ENCODE measurements at regions not wholly inside any gene's neighbourhood (a gene's known extent, or its start where the extent isn't known, plus 50 kb on each side); places are given as distances from the start of the nearest gene placed in this dataset.

DNA sequence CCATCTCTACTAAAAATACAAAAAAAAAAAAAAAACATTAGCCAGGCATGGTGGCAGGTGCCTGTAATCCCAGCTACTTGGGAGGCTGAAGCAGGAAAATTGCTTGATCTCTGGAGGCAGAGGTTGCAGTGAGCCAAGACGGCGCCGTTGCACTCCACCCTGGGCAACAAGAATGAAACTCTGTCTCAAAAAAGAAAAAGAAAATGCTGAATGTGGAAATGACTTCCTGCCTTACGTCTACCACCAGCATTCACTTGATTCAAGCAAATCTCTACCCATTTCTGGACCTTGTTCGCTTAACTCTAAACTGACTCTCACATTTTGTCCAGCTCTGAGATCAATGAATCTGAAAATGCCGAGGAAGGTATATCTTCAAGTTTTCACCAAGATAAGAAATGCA, 825.3 kb downstream of the TRIB2 start:
- Histone ChIP-seq H3K4me3 (ENCODE audit: control insufficient read depth in 1 of 2, extremely low read depth in 1 of 2, low read length in 1 of 2) (no peak overlapping the region), H3K27ac (ENCODE audit: low read length) (no peak overlapping the region), H3K27me3 (replicated peaks in 1 of 2; ENCODE audit: control insufficient read depth in 2 of 2, extremely low read depth in 1 of 2, insufficient read depth in 2 of 2, low read length in 1 of 2) (no peaks in the 10 kb centered on the region), H3K4me1 (ENCODE audit: control insufficient read depth in 1 of 2, extremely low read depth in 1 of 2, insufficient read depth in 2 of 2, low read length in 2 of 2) (no peaks in the 10 kb centered on the region), H3K9me3 (no peaks in the 10 kb centered on the region), H3K36me3 (ENCODE audit: control insufficient read depth in 2 of 2, extremely low read depth in 1 of 2, insufficient read depth in 1 of 2, low read length in 1 of 2) (no peaks in the 10 kb centered on the region)
- Mint-ChIP-seq H3K4me1 (no peaks in the 10 kb centered on the region), H3K4me3 (no peak overlapping the region), H3K27ac (no peak overlapping the region), H3K9me3 (peaks cover 0 to 14% (median 0%) of the 10 kb centered on the region in 3 donors), H3K36me3 (no peaks in the 10 kb centered on the region), H3K27me3 (no peaks in the 10 kb centered on the region)
- ChIA-PET POLR2A (interaction anchor here in 1 of 2 donors (0.7 kb wide), 1 partner anchor 11 kb away, joined by 3 read pairs; no protein-coding TSS in a partner anchor), CTCF (no interaction called here)
- no CpG with 5 or more reads among the region's 6 CpGs for WGBS (ENCODE audit: insufficient coverage)
- ATAC-seq (replicated peaks in 1 of 4) (no peak), DNase-seq (no peak)

DNA sequence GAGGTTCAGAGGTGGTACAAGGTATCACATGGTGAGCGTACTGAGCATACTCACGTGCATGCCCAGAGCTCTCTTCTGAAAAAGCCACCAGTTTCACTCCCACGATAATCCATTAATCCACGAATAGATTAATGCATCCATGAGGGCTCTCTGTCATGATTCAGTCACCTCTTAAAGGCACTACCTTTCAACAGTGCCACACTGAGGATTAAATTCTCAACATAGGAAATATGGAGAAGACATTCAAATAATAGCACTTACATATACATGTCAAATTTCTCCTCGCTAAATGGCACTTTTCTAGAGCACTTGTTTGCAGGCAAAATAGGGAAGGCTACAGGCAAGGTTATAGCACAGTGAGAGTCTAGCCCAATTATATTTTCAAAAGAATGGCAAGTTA, 825.9 kb downstream of the TRIB2 start:
- no peak for DNase-seq
- H3K9me3 Mint-ChIP-seq: peaks cover 0 to 14% (median 0%) of the 10 kb centered on the region in 3 donors
- H3K27ac Mint-ChIP-seq: no peak overlapping the region
- 86% methylated on average over 1 of the region's 5 CpGs for WGBS (ENCODE audit: insufficient coverage)
- H3K36me3 ChIP-seq (ENCODE audit: control insufficient read depth in 2 of 2, extremely low read depth in 1 of 2, insufficient read depth in 1 of 2, low read length in 1 of 2): no peaks in the 10 kb centered on the region
- H3K27ac ChIP-seq (ENCODE audit: low read length): no peak overlapping the region
- no peaks in the 10 kb centered on the region for H3K27me3 Mint-ChIP-seq
- H3K27me3 ChIP-seq (replicated peaks in 1 of 2; ENCODE audit: control insufficient read depth in 2 of 2, extremely low read depth in 1 of 2, insufficient read depth in 2 of 2, low read length in 1 of 2): no peaks in the 10 kb centered on the region
- no peaks in the 10 kb centered on the region for H3K36me3 Mint-ChIP-seq
- H3K4me1 Mint-ChIP-seq: no peaks in the 10 kb centered on the region
- no peaks in the 10 kb centered on the region for H3K4me1 ChIP-seq (ENCODE audit: control insufficient read depth in 1 of 2, extremely low read depth in 1 of 2, insufficient read depth in 2 of 2, low read length in 2 of 2)
- no peak for ATAC-seq (replicated peaks in 1 of 4)
- CTCF ChIA-PET: no interaction called here
- H3K4me3 Mint-ChIP-seq: no peak overlapping the region
- POLR2A ChIA-PET: no interaction called here
- H3K9me3 ChIP-seq: no peaks in the 10 kb centered on the region
- no peak overlapping the region for H3K4me3 ChIP-seq (ENCODE audit: control insufficient read depth in 1 of 2, extremely low read depth in 1 of 2, low read length in 1 of 2)

- H3K27me3 Mint-ChIP-seq: no peaks in the 10 kb centered on the region
- H3K36me3 ChIP-seq (ENCODE audit: control insufficient read depth in 2 of 2, extremely low read depth in 1 of 2, insufficient read depth in 1 of 2, low read length in 1 of 2): no peaks in the 10 kb centered on the region
- peaks cover 0 to 14% (median 0%) of the 10 kb centered on the region in 3 donors for H3K9me3 Mint-ChIP-seq
- H3K36me3 Mint-ChIP-seq: no peaks in the 10 kb centered on the region
- H3K4me3 Mint-ChIP-seq: no peak overlapping the region
- H3K27ac Mint-ChIP-seq: no peak overlapping the region
- no CpG with 5 or more reads among the region's 1 CpG for WGBS (ENCODE audit: insufficient coverage)
- no peaks in the 10 kb centered on the region for H3K4me1 Mint-ChIP-seq
- no peaks in the 10 kb centered on the region for H3K9me3 ChIP-seq
- ChIA-PET POLR2A (no interaction called here), CTCF (no interaction called here)
- H3K27ac ChIP-seq (ENCODE audit: low read length): no peak overlapping the region
- DNase-seq (no peak), ATAC-seq (replicated peaks in 1 of 4) (no peak)
- no peaks in the 10 kb centered on the region for H3K27me3 ChIP-seq (replicated peaks in 1 of 2; ENCODE audit: control insufficient read depth in 2 of 2, extremely low read depth in 1 of 2, insufficient read depth in 2 of 2, low read length in 1 of 2)
- H3K4me3 ChIP-seq (ENCODE audit: control insufficient read depth in 1 of 2, extremely low read depth in 1 of 2, low read length in 1 of 2): no peak overlapping the region
- H3K4me1 ChIP-seq (ENCODE audit: control insufficient read depth in 1 of 2, extremely low read depth in 1 of 2, insufficient read depth in 2 of 2, low read length in 2 of 2): no peaks in the 10 kb centered on the region
These were observed 826.8 kb downstream of the TRIB2 start for GRCh38 chr2:13543550-13543949.

- no CpG with 5 or more reads among the region's 2 CpGs for WGBS (ENCODE audit: insufficient coverage)
These were observed 828.6 kb downstream of the TRIB2 start for GRCh38 chr2:13545320-13545719.

DNA sequence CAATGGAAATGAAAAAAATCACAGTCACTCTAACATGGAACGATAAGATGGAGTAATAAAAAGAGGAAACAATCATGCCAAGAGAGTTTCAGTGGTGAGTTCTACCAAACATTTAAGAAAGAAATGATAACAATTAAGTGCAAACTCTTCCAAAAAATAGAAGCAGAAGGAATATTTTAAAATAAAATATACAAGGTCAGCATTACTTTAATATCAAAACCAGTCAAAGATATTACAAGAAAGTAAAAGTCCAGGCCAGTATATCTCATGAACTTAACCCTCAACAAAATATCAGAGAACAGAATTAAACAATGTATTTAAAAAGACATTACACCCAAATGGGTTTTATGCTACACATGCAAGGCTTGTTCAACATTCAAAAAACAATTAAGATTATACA, 829.4 kb downstream of the TRIB2 start:
- CTCF ChIA-PET: no interaction called here
- ATAC-seq (replicated peaks in 1 of 4) (no peak), DNase-seq (no peak)
- no peaks in the 10 kb centered on the region for H3K4me1 Mint-ChIP-seq
- Histone ChIP-seq H3K9me3 (no peaks in the 10 kb centered on the region), H3K36me3 (ENCODE audit: control insufficient read depth in 2 of 2, extremely low read depth in 1 of 2, insufficient read depth in 1 of 2, low read length in 1 of 2) (no peaks in the 10 kb centered on the region), H3K27ac (ENCODE audit: low read length) (no peak overlapping the region), H3K27me3 (replicated peaks in 1 of 2; ENCODE audit: control insufficient read depth in 2 of 2, extremely low read depth in 1 of 2, insufficient read depth in 2 of 2, low read length in 1 of 2) (no peaks in the 10 kb centered on the region), H3K4me3 (ENCODE audit: control insufficient read depth in 1 of 2, extremely low read depth in 1 of 2, low read length in 1 of 2) (no peak overlapping the region), H3K4me1 (ENCODE audit: control insufficient read depth in 1 of 2, extremely low read depth in 1 of 2, insufficient read depth in 2 of 2, low read length in 2 of 2) (no peaks in the 10 kb centered on the region)
- H3K27ac Mint-ChIP-seq: no peak overlapping the region
- peaks cover 0 to 6% (median 2%) of the 10 kb centered on the region in 3 donors for H3K9me3 Mint-ChIP-seq
- no peaks in the 10 kb centered on the region for H3K27me3 Mint-ChIP-seq
- H3K36me3 Mint-ChIP-seq: no peaks in the 10 kb centered on the region
- no CpG with 5 or more reads among the region's 1 CpG for WGBS (ENCODE audit: insufficient coverage)
- H3K4me3 Mint-ChIP-seq: no peak overlapping the region
- POLR2A ChIA-PET: no interaction called here

More at GRCh38 chr2:13545320-13545719, 828.6 kb downstream of the TRIB2 start:
- Mint-ChIP-seq H3K4me3 (no peak overlapping the region), H3K4me1 (no peaks in the 10 kb centered on the region), H3K27ac (no peak overlapping the region), H3K9me3 (peaks cover 0 to 6% (median 2%) of the 10 kb centered on the region in 3 donors), H3K36me3 (no peaks in the 10 kb centered on the region), H3K27me3 (no peaks in the 10 kb centered on the region)
- Histone ChIP-seq H3K4me3 (ENCODE audit: control insufficient read depth in 1 of 2, extremely low read depth in 1 of 2, low read length in 1 of 2) (no peak overlapping the region), H3K4me1 (ENCODE audit: control insufficient read depth in 1 of 2, extremely low read depth in 1 of 2, insufficient read depth in 2 of 2, low read length in 2 of 2) (no peaks in the 10 kb centered on the region), H3K27me3 (replicated peaks in 1 of 2; ENCODE audit: control insufficient read depth in 2 of 2, extremely low read depth in 1 of 2, insufficient read depth in 2 of 2, low read length in 1 of 2) (no peaks in the 10 kb centered on the region), H3K9me3 (no peaks in the 10 kb centered on the region), H3K36me3 (ENCODE audit: control insufficient read depth in 2 of 2, extremely low read depth in 1 of 2, insufficient read depth in 1 of 2, low read length in 1 of 2) (no peaks in the 10 kb centered on the region), H3K27ac (ENCODE audit: low read length) (no peak overlapping the region)
- ChIA-PET CTCF (no interaction called here), POLR2A (no interaction called here)
- DNase-seq: no peak
- ATAC-seq (replicated peaks in 1 of 4): no peak

- no peak overlapping the region for H3K27ac ChIP-seq (ENCODE audit: low read length)
- ChIA-PET CTCF (no interaction called here), POLR2A (no interaction called here)
- H3K27me3 ChIP-seq (replicated peaks in 1 of 2; ENCODE audit: control insufficient read depth in 2 of 2, extremely low read depth in 1 of 2, insufficient read depth in 2 of 2, low read length in 1 of 2): no peaks in the 10 kb centered on the region
- Mint-ChIP-seq H3K4me3 (no peak overlapping the region), H3K27ac (no peak overlapping the region), H3K27me3 (no peaks in the 10 kb centered on the region), H3K9me3 (peaks cover 0 to 7% (median 2%) of the 10 kb centered on the region in 3 donors), H3K4me1 (no peaks in the 10 kb centered on the region), H3K36me3 (no peaks in the 10 kb centered on the region)
- DNase-seq (no peak), ATAC-seq (replicated peaks in 1 of 4) (no peak)
- H3K36me3 ChIP-seq (ENCODE audit: control insufficient read depth in 2 of 2, extremely low read depth in 1 of 2, insufficient read depth in 1 of 2, low read length in 1 of 2): no peaks in the 10 kb centered on the region
- no peaks in the 10 kb centered on the region for H3K9me3 ChIP-seq
- WGBS (ENCODE audit: insufficient coverage): 80% methylated on average over 1 of the region's 6 CpGs
- no peaks in the 10 kb centered on the region for H3K4me1 ChIP-seq (ENCODE audit: control insufficient read depth in 1 of 2, extremely low read depth in 1 of 2, insufficient read depth in 2 of 2, low read length in 2 of 2)
- H3K4me3 ChIP-seq (ENCODE audit: control insufficient read depth in 1 of 2, extremely low read depth in 1 of 2, low read length in 1 of 2): no peak overlapping the region
These were observed 833.8 kb downstream of the TRIB2 start for GRCh38 chr2:13550285-13551231.

All from T-cell (primary cell).